ENCODE measurements at regions not wholly inside any gene's neighbourhood (a gene's known extent, or its start where the extent isn't known, plus 50 kb on each side); places are given as distances from the start of the nearest gene placed in this dataset.

- TF ChIP-seq, protein P1, sequence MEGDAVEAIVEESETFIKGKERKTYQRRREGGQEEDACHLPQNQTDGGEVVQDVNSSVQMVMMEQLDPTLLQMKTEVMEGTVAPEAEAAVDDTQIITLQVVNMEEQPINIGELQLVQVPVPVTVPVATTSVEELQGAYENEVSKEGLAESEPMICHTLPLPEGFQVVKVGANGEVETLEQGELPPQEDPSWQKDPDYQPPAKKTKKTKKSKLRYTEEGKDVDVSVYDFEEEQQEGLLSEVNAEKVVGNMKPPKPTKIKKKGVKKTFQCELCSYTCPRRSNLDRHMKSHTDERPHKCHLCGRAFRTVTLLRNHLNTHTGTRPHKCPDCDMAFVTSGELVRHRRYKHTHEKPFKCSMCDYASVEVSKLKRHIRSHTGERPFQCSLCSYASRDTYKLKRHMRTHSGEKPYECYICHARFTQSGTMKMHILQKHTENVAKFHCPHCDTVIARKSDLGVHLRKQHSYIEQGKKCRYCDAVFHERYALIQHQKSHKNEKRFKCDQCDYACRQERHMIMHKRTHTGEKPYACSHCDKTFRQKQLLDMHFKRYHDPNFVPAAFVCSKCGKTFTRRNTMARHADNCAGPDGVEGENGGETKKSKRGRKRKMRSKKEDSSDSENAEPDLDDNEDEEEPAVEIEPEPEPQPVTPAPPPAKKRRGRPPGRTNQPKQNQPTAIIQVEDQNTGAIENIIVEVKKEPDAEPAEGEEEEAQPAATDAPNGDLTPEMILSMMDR (conservative IDR thresholded peaks at IDR 0.05) = no peak
- no peak for TF ChIP-seq ZFX (IDR thresholded peaks at IDR 0.05)
Observed at GRCh38 chr12:127401536-127401935, 865.4 kb upstream of the TMEM132C start.
